MCF 10A (cell line): ENCODE measurements at regions not wholly inside any gene's neighbourhood (a gene's known extent, or its start where the extent isn't known, plus 50 kb on each side); places are given as distances from the start of the nearest gene placed in this dataset.
"Not testable (repeated sequence)": the region's sequence is repeated elsewhere in the genome, so short reads cannot be mapped to it uniquely, and the experiment has no call there.

Experiments used
- BruUV-seq: library from RNA; stranded (reverse); fragments of 400-500 nt; replicated peaks from 2 replicates; lab custom pipeline; 2021; lab: Mats Ljungman, UMichigan
- CTCF ChIA-PET: fragments of 300-600 bp; sonication (Branson Sonifier 250); formaldehyde crosslinking; extraction: SDS; loops from one replicate; lab custom pipeline; 2021; ENCODE audit warnings: antibody characterized with exemption, inconsistent platforms; lab: Yijun Ruan, JAX
- POLR2A ChIA-PET: fragments of 300-600, 350-650 bp; sonication (Branson Sonifier 250); formaldehyde crosslinking; extraction: SDS; loops from one replicate; lab custom pipeline; 2020; ENCODE audit warnings: antibody characterized with exemption, inconsistent platforms; lab: Yijun Ruan, JAX
- DNase-seq: peaks from one replicate; pipeline ENCODE4 v3.0.0-alpha.2; 2018; ENCODE audit not compliant: unreplicated experiment
- H3K27ac Mint-ChIP-seq: one replicate; pipeline ENCODE4 v1.8.0; 2022; ENCODE audit warnings: mild to moderate bottlenecking, low read depth, mixed read lengths; ENCODE audit not compliant: unreplicated experiment
- H3K27me3 Mint-ChIP-seq: one replicate; pipeline ENCODE4 v1.8.0; 2022; ENCODE audit warnings: mixed read lengths; ENCODE audit not compliant: insufficient read depth, unreplicated experiment
- H3K36me3 Mint-ChIP-seq: one replicate; pipeline ENCODE4 v1.8.0; 2022; ENCODE audit warnings: mild to moderate bottlenecking, moderate library complexity, mixed read lengths; ENCODE audit not compliant: insufficient read depth, unreplicated experiment
- H3K4me1 Mint-ChIP-seq: one replicate; pipeline ENCODE4 v1.8.0; 2022; ENCODE audit warnings: mixed read lengths; ENCODE audit not compliant: insufficient read depth, unreplicated experiment
- H3K4me3 Mint-ChIP-seq: one replicate; pipeline ENCODE4 v1.8.0; 2022; ENCODE audit warnings: mild to moderate bottlenecking, moderate library complexity, mixed read lengths; ENCODE audit not compliant: unreplicated experiment
- H3K9me3 Mint-ChIP-seq: one replicate; pipeline ENCODE4 v1.8.0; 2022; ENCODE audit warnings: mixed read lengths; ENCODE audit not compliant: unreplicated experiment
- intact Hi-C: fragments of 100-400 bp; cut with micrococcal nuclease; formaldehyde crosslinking; loops from 2 replicates; pipeline ENCODE4 v1.14.1; 2022
- TF ChIP-seq, protein P1 (sequence below): fragments of 200-600 bp; IDR thresholded peaks from one replicate; pipeline ENCODE4 v1.8.0; 2022; ENCODE audit warnings: antibody characterized with exemption, mild to moderate bottlenecking; ENCODE audit not compliant: unreplicated experiment

DNA sequence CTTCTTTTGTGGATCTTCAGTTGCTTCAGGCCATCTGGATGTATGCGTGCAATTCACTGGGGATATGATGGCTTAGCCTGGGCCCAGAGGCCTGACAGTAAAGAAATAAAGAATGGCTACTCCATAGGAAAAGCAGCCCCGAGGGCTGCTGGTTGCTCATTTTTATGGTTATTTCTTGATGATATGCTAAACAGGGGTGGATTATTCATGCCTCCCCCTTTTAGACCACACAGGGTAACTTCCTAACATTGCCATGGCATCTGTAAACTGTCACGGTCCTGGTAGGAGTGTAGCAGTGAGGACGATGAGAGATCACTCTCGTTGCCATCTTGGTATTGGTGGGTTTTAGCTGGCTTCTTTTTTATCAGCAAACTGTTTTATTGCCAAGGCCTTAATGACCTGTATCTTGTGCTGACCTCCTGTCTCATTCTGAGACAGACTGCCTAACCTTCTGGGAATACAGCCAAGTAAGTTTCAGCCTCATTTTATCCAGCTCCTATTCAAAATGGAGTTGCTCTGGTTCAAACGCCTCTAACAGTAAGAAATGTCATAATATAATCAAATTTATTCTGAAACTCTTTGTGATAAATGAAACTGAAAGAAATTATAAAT, 60.5 kb downstream of the DSEL start:
- Mint-ChIP-seq H3K9me3 (peaks cover under 1% of the 10 kb centered on the region), H3K27ac (no peak overlapping the region), H3K4me3 (no peak overlapping the region), H3K4me1 (no peaks in the 10 kb centered on the region), H3K36me3 (no peaks in the 10 kb centered on the region), H3K27me3 (no peaks in the 10 kb centered on the region)
- BruUV-seq: no TSS peak
- intact Hi-C loops: no loop called here
- DNase-seq: no peak
- POLR2A ChIA-PET: no interaction called here
- CTCF ChIA-PET: no interaction called here
- TF ChIP-seq, protein P1, sequence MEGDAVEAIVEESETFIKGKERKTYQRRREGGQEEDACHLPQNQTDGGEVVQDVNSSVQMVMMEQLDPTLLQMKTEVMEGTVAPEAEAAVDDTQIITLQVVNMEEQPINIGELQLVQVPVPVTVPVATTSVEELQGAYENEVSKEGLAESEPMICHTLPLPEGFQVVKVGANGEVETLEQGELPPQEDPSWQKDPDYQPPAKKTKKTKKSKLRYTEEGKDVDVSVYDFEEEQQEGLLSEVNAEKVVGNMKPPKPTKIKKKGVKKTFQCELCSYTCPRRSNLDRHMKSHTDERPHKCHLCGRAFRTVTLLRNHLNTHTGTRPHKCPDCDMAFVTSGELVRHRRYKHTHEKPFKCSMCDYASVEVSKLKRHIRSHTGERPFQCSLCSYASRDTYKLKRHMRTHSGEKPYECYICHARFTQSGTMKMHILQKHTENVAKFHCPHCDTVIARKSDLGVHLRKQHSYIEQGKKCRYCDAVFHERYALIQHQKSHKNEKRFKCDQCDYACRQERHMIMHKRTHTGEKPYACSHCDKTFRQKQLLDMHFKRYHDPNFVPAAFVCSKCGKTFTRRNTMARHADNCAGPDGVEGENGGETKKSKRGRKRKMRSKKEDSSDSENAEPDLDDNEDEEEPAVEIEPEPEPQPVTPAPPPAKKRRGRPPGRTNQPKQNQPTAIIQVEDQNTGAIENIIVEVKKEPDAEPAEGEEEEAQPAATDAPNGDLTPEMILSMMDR: no peak

DNA sequence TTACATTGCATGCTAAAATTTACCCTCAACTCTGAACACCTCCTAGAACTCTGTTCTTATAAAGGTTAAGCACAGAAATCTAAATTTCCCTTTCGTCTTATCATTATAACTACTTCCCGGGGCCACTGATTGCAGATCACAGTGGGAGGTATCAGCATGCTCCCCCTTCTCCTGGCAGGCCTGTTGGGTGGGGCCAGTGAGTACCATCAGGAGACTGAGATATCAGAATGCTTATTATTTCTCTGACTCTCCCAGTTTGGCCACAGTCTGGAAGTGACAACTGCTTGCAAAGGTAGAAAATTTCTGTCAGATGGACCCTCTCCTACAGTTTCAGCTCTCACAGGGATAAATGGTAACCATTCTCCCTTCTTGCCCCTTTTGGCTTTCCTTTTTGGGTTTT, 62.6 kb downstream of the DSEL start:
- CTCF ChIA-PET: no interaction called here
- H3K27me3 Mint-ChIP-seq: no peaks in the 10 kb centered on the region
- H3K9me3 Mint-ChIP-seq: peaks cover 3% of the 10 kb centered on the region
- no peak overlapping the region for H3K27ac Mint-ChIP-seq
- no peak for DNase-seq
- H3K36me3 Mint-ChIP-seq: no peaks in the 10 kb centered on the region
- no peaks in the 10 kb centered on the region for H3K4me1 Mint-ChIP-seq
- TF ChIP-seq, protein P1: no peak
- no peak overlapping the region for H3K4me3 Mint-ChIP-seq
- intact Hi-C loops: no loop called here
- POLR2A ChIA-PET: no interaction called here
- BruUV-seq: no TSS peak

- no TSS peak for BruUV-seq
- CTCF ChIA-PET: no interaction called here
- no peak overlapping the region for H3K27ac Mint-ChIP-seq
- POLR2A ChIA-PET: interaction anchor here (0.6 kb wide), 1 partner anchor 166 kb away, joined by 4 read pairs; no protein-coding TSS in a partner anchor
- H3K36me3 Mint-ChIP-seq: no peaks in the 10 kb centered on the region
- DNase-seq: no peak
- peaks cover 10% of the 10 kb centered on the region for H3K9me3 Mint-ChIP-seq
- no peaks in the 10 kb centered on the region for H3K27me3 Mint-ChIP-seq
- intact Hi-C loops: no loop called here
- H3K4me3 Mint-ChIP-seq: no peak overlapping the region
- no peaks in the 10 kb centered on the region for H3K4me1 Mint-ChIP-seq
- TF ChIP-seq, protein P1: no peak
These were observed 64.6 kb downstream of the DSEL start for GRCh38 chr18:67451960-67452359.

GRCh38 chr18:67451101-67451500, 65.4 kb downstream of the DSEL start:
- H3K27ac Mint-ChIP-seq, H3K4me1 Mint-ChIP-seq, POLR2A ChIA-PET, BruUV-seq, H3K36me3 Mint-ChIP-seq, H3K27me3 Mint-ChIP-seq, intact Hi-C loops, DNase-seq, H3K4me3 Mint-ChIP-seq: not testable (repeated sequence)
- H3K9me3 Mint-ChIP-seq: peaks cover 10% of the 10 kb centered on the region
- CTCF ChIA-PET: interaction anchor here (0.6 kb wide), 1 partner anchor 1168 kb away, joined by 3 read pairs; no protein-coding TSS in a partner anchor
